Cardiac muscle cell (in vitro differentiated cells and primary cell): ENCODE measurements at regions not wholly inside any gene's neighbourhood (a gene's known extent, or its start where the extent isn't known, plus 50 kb on each side); places are given as distances from the start of the nearest gene placed in this dataset.

Experiments used
- DNase-seq, 2 donors: peaks; one replicate each; pipeline versions ENCODE4 v3.0.0 to v3.0.0-alpha.2; 2010 to 2017; ENCODE audit warnings: low read depth in 1 of 2, low spot score in 1 of 2
- H3K27ac ChIP-seq: fragments of 200-600 bp; sonication (generic); 2 replicates; pipeline ENCODE4 v1.5.1; 2016
- H3K27me3 ChIP-seq: fragments of 200-600 bp; sonication (generic); 2 replicates; pipeline ENCODE4 v1.6.0; 2016; ENCODE audit warnings: control low read depth
- H3K36me3 ChIP-seq: fragments of 200-600 bp; sonication (generic); 2 replicates; pipeline ENCODE4 v1.5.1; 2016; ENCODE audit warnings: control low read depth
- H3K4me1 ChIP-seq: fragments of 200-600 bp; sonication (generic); 2 replicates; pipeline ENCODE4 v1.8.1; 2017; ENCODE audit warnings: low read depth, mild to moderate bottlenecking, mixed run types
- H3K4me3 ChIP-seq: fragments of 200-600 bp; sonication (generic); 2 replicates; pipeline ENCODE4 v1.5.1; 2016; ENCODE audit warnings: mild to moderate bottlenecking
- H3K9me3 ChIP-seq: fragments of 200-600 bp; sonication (generic); 2 replicates; pipeline ENCODE4 v1.5.1; 2017; ENCODE audit warnings: low read depth, mild to moderate bottlenecking, control low read depth
- CTCF ChIP-seq: IDR thresholded peaks from 2 replicates; pipeline ENCODE4 v1.5.1; 2012; ENCODE audit warnings: low read depth, mild to moderate bottlenecking, low read length

DNA sequence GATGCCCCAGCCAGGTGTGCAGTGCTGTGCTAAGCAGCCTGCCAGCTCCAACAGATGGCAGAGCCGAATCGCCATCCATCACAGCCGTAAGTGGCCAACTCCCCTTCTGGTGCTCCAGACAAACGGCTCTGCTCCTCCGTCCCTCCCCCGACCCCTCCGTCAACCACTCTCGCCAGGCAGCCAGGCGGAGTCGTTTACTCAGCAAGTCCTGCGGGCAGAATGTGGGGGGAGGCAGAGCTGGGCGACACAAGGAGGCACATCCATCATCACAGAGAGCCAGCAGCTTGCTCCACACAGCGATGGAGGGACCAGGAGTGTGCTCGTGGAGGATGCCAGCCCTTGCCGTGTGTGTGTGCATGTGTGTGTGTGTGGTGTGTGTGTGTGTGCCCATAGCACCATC, 206.6 kb upstream of the GRIK3 start:
- DNase-seq = no peak
- no peak for TF ChIP-seq CTCF
- no peaks in the 10 kb centered on the region for H3K27me3 ChIP-seq
- no peak overlapping the region for H3K27ac ChIP-seq
- H3K36me3 ChIP-seq = no peaks in the 10 kb centered on the region
- H3K4me1 ChIP-seq = no peaks in the 10 kb centered on the region
- H3K9me3 ChIP-seq = no peaks in the 10 kb centered on the region
- H3K4me3 ChIP-seq = no peak overlapping the region

DNA sequence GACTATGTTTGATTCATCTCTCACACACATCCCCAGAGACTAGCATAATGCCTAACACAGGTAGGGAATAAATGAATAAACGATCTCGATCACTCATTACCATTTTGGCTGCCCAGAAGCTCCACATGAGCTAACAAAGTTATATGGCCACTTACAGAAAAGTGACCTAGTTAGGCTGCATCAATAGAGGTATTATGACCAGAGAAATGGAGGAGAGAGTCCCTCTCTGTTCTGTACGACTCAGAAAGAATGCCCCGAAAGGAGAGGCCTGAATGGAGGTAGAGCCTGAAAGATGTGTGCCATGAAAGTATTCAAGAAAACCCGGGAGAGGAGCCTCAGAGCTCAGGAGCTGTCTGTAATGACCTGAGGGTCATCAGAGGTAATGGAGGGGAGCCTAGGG, 208.2 kb upstream of the GRIK3 start:
- Histone ChIP-seq H3K4me3 (no peak overlapping the region), H3K9me3 (no peaks in the 10 kb centered on the region), H3K27ac (no peak overlapping the region), H3K4me1 (no peaks in the 10 kb centered on the region), H3K27me3 (no peaks in the 10 kb centered on the region), H3K36me3 (no peaks in the 10 kb centered on the region)
- no peak for TF ChIP-seq CTCF
- no peak for DNase-seq

- no peak for TF ChIP-seq CTCF
- no peak overlapping the region for H3K27ac ChIP-seq
- no peak overlapping the region for H3K4me3 ChIP-seq
- DNase-seq = no peak
- H3K36me3 ChIP-seq = no peaks in the 10 kb centered on the region
- no peaks in the 10 kb centered on the region for H3K9me3 ChIP-seq
- no peaks in the 10 kb centered on the region for H3K4me1 ChIP-seq
- no peaks in the 10 kb centered on the region for H3K27me3 ChIP-seq
Observed at GRCh38 chr1:37243368-37244082, 209.2 kb upstream of the GRIK3 start.

DNA sequence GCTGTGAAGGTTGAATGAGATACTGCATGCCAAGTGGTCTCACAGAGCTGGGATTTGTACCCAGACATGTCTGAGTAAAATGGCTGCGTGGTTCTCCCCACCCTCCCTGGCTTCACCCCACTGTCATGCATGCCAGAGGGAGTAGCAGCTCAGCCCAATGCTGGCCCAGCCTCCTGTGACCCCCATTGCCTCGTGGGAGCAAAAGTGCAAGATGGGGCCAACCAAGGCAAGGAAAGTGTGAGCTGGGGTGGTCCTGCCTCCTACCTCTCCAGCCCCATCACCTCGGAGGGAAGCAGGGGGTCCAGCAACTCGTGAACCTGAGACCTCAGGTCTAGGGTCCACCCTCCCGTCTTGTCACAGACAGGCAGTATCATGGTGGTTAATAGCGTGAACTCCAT, 209.8 kb upstream of the GRIK3 start:
- H3K9me3 ChIP-seq = no peaks in the 10 kb centered on the region
- TF ChIP-seq CTCF = no peak
- no peak for DNase-seq
- H3K27ac ChIP-seq = no peak overlapping the region
- no peaks in the 10 kb centered on the region for H3K27me3 ChIP-seq
- no peaks in the 10 kb centered on the region for H3K36me3 ChIP-seq
- H3K4me3 ChIP-seq = no peak overlapping the region
- H3K4me1 ChIP-seq = no peaks in the 10 kb centered on the region

GRCh38 chr1:37244815-37245214, 210.5 kb upstream of the GRIK3 start:
- Histone ChIP-seq H3K9me3 (no peaks in the 10 kb centered on the region), H3K27me3 (no peaks in the 10 kb centered on the region), H3K4me3 (no peak overlapping the region), H3K36me3 (no peaks in the 10 kb centered on the region), H3K4me1 (no peaks in the 10 kb centered on the region), H3K27ac (no peak overlapping the region)
- no peak for DNase-seq
- no peak for TF ChIP-seq CTCF

- no peak for TF ChIP-seq CTCF
- Histone ChIP-seq H3K27ac (no peak overlapping the region), H3K36me3 (no peaks in the 10 kb centered on the region), H3K4me3 (no peak overlapping the region), H3K27me3 (no peaks in the 10 kb centered on the region), H3K9me3 (no peaks in the 10 kb centered on the region), H3K4me1 (no peaks in the 10 kb centered on the region)
- DNase-seq = no peak
Observed at GRCh38 chr1:37246631-37247030, 212.3 kb upstream of the GRIK3 start.
